Putamen (tissue), 1 donor: ENCODE measurements at regions not wholly inside any gene's neighbourhood (a gene's known extent, or its start where the extent isn't known, plus 50 kb on each side); places are given as distances from the start of the nearest gene placed in this dataset.
"Not testable (repeated sequence)": the region's sequence is repeated elsewhere in the genome, so short reads cannot be mapped to it uniquely, and the experiment has no call there.

Experiments used
- DNase-seq: peaks from one replicate; pipeline ENCODE4 v3.0.0-alpha.2; 2016; ENCODE audit warnings: low spot score

- no peak for DNase-seq
Measured at GRCh38 chr5:125085797-125086505, 339.5 kb upstream of the ZNF608 start.

DNA sequence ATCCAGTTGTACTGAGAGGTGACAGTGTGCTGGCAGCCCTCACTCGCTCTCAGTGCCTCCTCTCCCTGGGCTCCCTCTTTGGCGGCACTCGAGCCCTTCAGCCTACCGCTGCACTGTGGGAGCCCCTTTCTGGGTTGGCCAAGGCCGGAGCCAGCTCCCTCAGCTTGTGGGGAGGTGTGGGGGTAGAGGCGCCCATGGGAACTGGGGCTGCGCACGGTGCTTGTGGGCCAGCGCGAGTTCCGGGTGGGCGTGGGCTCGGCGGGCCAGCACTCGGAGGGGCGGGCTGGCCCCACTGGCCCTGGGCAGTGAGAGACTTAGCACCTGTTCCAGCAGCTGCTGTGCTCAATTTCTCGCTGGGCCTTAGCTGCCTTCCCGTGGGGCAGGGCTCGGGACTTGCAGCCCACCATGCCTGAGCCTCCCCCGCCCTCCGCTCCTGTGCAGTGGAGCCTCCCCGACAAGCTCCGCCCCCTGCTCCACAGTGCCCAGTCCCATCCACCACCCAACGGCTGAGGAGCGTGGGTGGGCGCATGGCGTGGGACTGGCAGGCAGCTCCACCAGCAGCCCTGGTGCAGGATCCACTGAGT lies 342.2 kb upstream of the ZNF608 start:
- DNase-seq = no peak

- DNase-seq = not testable (repeated sequence)
Measured at GRCh38 chr5:125092138-125092537, 345.7 kb upstream of the ZNF608 start.

DNA sequence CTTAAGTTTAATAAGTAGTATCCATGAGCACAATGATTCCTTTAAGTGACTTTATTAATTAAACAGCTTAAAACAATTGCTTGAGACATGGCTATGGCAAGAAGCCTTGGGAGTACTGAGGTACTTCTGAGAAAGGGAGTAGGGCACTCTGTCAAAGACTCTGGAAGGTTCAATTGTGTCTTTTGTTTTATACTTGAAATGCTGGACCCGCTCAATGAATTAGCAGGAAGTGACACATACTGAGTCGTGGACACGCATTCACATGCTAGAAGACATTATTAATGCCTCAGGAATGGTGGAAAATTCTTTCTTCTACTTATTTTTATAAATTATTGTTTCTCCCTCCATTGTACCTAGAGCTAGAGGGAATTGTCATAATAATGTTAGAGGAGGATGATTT lies 347.3 kb upstream of the ZNF608 start:
- no peak for DNase-seq

GRCh38 chr5:125100342-125100741 lies 353.9 kb upstream of the ZNF608 start:
- no peak for DNase-seq

DNA sequence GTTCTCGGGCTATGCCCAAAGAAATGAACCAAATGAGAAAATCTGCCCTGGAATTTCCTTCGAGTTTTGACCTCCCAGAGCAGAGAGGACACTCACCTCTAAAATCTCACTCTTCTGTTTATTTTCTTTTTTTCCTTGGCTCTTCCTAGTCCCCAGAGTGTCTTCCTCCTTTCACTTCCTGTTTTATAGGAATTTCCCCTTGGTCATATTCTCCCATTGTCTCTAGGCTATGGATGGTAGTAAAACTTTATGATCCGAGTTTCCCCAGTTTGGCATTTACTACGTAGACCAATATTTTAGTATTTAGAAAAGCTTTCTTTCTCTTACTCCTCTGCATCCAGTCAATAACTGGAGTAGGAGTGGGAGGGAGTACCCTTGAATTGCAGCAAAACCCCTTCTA lies 354.5 kb upstream of the ZNF608 start:
- no peak for DNase-seq

GRCh38 chr5:125103459-125103858 lies 357.0 kb upstream of the ZNF608 start:
- no peak for DNase-seq

DNA sequence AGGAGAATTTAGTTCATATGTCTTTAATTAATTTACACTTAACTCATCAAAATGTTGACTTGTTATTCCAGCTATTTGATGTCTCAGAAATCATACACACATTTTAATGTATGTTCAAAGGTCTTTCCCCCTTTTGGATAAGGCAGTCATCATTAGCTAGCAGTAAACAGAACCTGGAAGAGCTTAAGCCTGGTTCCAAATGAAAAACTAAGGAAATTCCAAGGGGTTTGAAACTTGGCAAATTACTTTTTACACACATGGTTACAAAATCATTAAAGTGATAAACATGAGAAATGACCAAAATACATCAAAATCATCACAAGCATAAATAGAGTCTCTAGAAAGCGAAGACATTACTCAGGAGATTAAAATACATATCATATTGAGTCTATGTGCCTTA lies 359.8 kb upstream of the ZNF608 start:
- DNase-seq = no peak

DNA sequence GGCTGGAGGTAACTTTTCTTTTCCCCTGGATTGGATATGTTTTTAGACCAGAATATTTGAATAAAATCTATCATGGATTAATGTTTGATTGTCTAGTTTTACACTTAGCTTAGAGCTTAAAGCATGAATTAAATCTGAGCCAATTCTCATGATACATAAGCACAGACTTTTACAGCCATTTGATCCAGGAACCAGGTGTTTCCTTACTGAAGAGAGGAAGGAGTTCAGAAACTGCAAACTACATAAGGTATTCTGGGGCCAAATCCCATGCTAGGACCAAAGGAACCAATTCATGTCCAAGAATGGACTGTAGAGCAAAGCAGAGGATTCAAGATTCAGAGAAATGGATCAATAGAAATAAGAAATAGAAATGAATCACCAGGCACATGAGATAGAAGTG lies 360.4 kb upstream of the ZNF608 start:
- no peak for DNase-seq

GRCh38 chr5:125109293-125109692 lies 362.9 kb upstream of the ZNF608 start:
- no peak for DNase-seq

DNA sequence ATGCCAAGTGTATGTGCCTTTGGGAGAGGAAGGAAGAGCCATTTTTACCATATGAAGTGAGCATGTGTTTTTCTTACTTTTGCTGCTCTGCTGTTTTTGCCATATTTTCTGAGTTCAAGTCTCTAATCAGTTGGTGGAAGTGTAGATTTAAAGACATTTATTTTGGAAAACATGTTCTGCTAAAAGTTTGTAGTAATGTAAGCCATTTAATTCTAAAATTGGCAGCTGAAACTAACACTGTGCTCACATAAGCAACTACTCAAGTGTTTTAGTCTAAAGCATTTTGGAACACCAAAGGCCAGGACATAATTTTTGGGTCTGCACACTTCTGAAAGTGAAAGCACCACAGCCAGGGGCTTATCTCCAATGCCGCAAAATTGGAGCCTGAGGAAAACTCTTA lies 363.4 kb upstream of the ZNF608 start:
- DNase-seq = no peak

GRCh38 chr5:125112196-125112595 lies 365.8 kb upstream of the ZNF608 start:
- DNase-seq = no peak

GRCh38 chr5:125113328-125113727 lies 366.9 kb upstream of the ZNF608 start:
- no peak for DNase-seq

GRCh38 chr5:125115195-125115525 lies 368.7 kb upstream of the ZNF608 start:
- no peak for DNase-seq

DNA sequence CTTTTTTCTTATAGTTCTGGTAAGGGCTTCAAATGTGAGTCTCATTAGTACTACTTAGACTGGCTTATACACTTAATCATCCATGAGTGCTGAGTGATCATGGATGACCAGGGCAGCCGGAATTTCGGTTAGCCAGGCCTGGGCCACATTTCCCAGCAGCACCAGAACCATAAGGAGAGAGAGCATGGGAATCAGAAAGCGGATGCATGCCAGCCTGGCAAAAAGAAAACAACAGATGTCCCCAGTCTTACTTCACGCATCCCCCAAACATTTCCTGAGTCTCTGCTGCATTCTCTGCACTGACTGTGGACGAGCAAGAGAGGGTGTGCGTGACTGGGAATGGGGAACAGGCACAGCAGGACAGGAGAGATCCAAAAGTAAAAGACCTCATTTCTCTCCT lies 371.1 kb upstream of the ZNF608 start:
- DNase-seq = no peak

- no peak for DNase-seq
Measured at GRCh38 chr5:125120012-125120411, 373.6 kb upstream of the ZNF608 start.

GRCh38 chr5:125125031-125125823 lies 378.8 kb upstream of the ZNF608 start:
- DNase-seq = no peak

- no peak for DNase-seq
Measured at GRCh38 chr5:125126050-125126449, 379.6 kb upstream of the ZNF608 start.

- DNase-seq = no peak
Measured at GRCh38 chr5:125129151-125129806, 382.8 kb upstream of the ZNF608 start.

GRCh38 chr5:125130591-125130990 lies 384.2 kb upstream of the ZNF608 start:
- DNase-seq = no peak

- DNase-seq = no peak
Measured at GRCh38 chr5:125134216-125135081, 388.0 kb upstream of the ZNF608 start.

- DNase-seq = no peak
Measured at GRCh38 chr5:125137535-125137934, 391.1 kb upstream of the ZNF608 start.
